ENCODE measurements at regions not wholly inside any gene's neighbourhood (a gene's known extent, or its start where the extent isn't known, plus 50 kb on each side); places are given as distances from the start of the nearest gene placed in this dataset.
"Not testable (repeated sequence)": the region's sequence is repeated elsewhere in the genome, so short reads cannot be mapped to it uniquely, and the experiment has no call there.

DNA sequence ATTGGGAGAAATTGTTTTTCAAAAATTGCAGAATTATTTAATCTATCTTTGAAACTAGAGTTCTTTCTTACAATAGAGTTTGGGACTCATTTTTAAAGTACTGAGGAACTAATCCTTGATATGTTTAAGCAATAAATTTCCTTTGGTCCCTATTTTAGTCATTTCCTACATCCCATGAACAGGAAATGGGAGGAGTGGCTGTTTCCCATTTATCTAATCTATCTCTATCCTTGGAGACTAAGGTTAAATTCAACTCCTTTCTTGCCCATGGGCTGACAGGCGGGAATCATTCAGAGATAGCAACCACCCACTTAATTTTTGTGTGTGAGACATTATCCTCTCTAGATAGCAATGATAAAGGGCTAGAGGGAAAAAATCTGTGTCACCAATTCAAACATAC is 131.6 kb upstream of the EMCN start:
- DNase-seq = no peak

DNA sequence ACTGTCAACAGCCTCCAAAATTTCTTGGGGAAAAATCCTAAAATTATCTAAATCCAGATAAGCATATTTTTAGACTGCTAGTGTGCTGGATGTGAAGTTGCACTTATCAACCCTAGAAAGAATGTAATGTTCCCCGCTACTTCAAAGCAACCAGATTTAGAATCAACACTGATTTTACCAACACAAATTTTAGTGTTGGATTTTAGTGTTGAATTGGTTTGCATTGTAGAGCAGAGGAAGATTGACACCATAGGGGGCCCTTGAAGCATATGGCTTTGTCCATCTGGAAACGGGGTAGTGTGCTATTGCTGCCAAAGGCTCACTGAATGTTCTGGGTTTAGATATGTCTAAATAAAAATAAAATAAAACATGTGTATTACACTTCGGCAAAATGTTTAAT is 126.3 kb upstream of the EMCN start:
- no peak for DNase-seq

DNA sequence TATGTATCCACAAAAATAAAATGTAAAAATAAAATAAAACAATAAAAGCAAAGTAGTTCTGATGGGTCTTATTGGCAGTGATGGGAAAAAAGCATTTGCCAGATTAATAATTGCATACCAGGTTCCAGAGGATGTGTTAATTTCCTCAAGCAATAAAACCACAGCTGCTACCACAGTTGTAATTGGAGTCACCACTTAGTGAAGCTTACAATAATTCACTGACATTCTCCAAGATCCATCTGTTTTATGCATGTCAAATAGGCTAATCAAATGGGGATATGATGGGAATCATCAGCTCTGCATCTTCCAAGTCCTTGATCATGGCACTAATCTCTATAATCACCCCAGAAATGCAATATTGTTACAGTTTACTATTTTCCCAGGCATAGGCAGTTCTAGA is 123.5 kb upstream of the EMCN start:
- no peak for DNase-seq

DNA sequence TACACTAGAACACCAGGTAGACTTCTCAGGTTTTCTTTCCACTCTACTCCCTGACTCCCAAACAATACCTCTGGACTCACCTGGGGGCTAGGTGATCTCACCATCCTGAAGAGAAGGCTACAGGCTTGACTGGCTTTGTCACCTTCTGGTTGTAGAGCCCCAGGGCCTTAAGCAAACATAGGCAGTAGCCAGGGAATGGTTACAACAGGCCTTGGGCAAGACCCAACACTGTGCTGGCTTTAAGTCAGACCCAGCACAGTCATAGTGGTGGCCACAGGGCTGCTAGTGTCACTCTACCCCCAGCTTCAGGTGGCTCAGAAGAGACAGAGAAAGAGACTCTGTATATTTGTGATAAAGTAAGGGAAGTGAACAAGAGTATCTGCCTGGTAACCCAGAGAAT is 118.1 kb upstream of the EMCN start:
- DNase-seq = no peak

DNA sequence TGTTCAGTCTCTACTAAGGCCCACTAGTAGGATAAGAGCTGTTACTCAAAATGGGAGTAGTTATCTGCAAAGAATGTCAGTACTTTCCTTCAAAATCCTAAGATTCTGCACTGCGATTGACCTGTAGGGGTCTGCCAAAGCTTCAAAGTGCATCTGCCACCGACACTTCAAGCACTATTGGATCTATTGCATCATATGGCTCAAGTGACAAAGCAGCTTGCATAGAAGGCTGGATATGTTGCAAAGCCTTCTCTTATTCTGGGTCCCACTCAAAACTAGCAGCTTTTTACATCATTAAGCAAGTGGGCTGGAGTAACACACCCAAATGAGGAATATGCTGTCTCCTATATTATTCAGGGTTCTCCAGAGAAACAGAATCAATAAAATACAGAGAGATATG is 115.4 kb upstream of the EMCN start:
- DNase-seq = no peak

DNA sequence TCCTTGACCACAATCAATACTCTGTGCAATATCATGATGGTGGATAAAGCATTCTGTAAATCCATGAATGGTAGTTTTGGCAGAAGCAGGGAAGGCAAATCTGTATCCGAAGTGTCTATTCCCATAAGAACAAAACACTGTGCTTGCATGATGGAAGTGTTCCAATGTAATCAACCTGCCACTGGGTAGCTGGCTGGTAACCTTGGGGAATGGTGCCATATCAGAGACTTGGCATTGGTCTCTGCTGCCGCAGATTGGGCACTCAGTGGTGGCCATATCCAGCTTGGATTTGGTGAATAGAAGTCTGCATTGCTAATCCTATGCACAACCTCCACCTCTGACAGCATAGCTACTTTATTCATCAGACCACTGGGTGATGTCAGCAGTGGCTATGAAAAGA is 114.3 kb upstream of the EMCN start:
- no peak for DNase-seq

DNA sequence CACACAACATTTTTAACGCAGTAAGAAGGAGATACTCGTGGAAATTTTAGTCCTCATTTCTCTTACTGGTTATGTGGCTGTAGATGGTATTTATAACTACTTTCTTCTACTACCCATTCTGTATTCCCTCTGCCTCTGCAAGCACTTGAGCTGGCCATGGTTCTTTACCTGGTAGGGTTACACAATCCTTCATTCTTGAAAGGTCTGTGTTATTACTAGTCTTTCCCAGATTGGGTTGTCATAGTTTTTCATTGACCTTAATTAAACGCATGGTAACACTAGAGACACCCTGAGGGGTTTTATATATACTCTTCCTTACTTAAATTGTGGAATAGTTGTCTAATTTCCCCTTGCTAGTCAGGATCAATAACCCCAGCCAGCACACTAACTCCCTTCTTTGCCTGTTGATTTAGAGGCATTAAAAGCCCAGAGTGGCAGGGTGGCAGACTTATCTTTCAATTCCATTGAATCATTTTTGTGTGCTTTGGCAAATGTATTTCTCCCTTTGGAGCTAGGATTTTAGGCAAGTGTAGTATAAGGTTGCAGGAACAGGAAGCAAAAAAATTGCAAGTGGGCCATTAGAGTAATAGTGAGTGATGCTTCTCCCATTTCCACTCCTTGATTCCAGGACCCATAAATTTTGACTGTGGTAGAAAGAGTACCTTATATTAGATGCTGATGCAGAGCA is 113.6 kb upstream of the EMCN start:
- no peak for DNase-seq

DNA sequence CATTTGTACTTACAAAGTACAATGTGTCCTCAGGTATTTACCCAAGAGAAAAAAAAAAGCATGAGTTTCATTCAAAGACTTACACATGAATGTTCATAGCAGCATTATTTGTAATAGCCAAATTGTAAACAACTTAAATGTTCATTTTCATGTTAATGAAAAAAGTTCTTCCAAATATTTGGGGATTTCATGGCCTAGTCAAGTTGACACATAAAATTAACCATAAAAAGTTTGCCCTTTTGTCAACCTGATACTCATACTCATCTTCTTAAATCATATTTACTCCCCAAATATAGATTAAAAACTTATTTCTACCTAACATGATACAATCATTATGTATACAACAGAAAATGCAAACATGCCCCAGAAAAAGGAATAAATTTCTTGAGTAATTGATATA is 112.5 kb upstream of the EMCN start:
- no peak for DNase-seq

DNA sequence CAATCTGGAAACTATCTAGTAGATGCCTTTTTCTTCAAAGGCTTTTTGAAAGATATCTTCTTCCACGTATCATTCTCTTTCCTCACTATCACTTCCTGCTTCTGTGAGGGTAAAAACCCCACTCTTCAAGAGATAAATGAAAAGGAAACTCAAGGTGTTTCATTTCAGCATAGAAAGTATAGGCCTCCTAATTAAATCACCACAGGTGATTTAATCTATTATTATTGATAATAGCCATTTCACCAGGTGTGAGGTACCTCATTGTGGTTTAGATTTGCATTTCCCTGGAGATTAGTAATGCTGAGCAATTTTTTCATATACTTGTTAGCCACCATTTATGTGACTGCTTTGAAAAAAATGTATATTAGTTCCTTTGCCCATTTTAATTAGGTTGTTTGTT is 92.0 kb upstream of the EMCN start:
- DNase-seq = no peak

DNA sequence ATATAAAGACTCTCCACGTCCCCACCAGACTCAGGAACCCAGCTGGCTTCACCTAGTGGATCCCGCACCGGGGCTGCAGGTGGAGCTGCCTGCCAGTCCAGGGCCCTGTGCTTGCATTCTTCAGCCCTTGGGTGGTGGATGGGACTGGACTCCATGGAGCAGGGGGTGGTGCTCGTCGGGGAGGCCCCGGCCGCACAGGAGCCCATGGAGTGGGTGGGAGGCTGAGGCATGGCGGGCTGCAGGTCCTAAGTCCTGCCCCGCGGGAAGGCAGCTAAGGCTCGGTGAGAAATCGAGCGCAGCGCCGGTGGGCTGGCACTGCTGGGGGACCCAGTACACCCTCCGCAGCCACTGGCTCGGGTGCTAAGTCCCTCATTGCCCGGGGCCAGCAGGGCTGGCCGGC is 90.8 kb upstream of the EMCN start:
- DNase-seq = not testable (repeated sequence)

DNA sequence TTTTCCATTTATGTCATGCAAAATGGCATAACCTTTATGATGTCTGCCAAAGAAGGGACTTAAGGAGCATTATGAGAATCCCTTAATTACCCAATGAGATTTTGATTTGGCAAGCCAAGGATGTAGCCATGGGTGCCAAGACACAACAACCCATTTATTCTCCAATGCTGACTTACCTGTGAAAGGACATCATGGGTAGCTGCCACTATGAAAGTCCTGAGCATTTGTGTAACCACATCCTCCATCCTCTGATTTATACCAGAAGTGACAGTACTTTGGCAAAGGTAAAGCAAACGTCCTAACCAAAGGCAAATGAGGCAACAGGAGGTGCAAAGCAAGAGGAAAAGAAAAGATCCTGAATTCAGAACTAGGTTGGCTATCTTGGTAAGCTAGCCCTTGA is 87.3 kb upstream of the EMCN start:
- no peak for DNase-seq

DNA sequence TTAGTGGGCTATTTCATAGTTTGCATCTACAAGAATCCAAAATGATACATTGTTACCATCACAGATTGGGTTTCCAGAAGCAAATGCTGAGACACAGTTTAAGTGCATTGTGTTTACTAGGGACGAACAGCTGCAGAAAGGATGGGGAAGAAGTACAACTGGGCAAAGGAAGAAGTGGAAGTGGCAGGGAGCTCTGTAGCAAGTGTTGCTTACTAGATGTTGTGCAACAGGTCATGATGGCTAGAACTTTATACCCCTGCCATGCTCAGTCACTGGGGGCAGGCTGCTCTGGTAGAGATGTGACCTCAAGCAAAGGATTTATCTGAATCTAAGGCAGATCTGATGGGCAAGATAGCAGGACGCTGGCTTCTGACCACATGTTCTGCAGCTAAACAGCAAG is 76.1 kb upstream of the EMCN start:
- DNase-seq = no peak

DNA sequence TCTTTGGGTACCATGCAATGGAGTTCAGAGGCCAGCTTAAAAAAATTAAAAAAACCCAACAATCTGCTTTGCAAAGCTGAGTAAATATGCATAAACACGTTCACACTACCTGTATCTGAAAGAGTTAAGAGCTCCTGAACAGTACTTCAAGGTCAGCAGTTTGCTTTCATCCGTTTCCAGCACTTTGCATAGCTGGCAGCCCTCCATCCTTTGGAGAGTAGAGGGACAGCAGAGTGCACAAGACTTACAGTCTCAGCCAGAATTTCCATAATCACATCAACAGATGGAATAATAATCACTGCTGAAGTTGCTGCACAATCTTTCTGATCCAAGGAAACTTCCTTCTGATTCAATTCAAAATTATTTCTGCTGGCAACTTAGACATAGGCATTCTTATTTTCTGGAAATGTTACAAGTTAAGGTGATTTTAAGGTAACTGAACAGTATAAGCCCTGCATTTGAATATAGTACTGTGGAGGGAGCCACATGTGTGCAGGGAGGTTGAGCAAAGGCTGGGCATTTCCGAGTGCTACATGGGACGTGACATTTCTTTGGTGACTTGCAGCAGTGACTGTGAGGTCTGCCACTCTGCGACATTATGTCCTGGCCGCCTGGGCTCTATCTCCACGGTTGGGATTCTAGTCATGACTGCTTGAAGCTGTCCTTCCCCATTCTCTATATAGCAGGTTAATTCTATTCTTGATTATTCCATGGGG is 73.5 kb upstream of the EMCN start:
- DNase-seq = peak in 2 of 56 donors; percentile 0 to 8

DNA sequence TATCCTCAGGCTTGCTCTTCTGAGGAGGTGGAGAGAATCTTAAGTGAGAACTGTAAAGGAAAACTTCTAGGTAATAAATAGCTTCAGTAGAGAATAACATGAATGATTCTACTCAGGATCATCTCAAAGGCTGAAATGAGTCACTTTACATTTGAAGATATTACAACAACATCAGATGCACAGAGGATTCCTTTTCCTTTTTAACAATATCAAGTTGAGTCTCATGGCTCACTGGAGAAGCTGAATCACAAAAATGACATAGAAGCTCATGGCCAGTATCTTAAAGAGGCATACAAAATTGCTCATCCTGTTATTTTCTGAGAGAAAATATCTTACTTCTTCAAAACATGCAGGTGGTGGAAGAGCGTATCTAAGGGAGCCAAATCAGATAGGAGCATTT is 72.5 kb upstream of the EMCN start:
- DNase-seq = no peak

DNA sequence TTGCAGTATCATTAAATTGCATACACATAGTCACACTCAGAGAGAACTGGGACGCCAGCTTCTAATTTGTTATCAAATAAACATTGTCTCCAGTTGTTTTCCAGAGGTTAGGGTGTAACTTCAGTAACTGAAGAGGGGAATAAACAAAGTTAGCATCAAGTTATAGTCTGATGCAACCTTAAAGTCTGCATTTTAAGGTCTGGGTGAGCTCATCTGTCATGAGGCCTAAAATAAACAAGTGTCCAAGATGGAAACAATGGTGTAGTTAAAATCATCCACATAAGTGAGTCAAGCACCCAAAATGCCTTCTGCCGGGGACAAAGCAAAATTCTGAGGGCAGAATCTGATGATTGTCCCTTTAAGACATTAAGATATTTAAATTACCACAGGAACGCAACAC is 70.3 kb upstream of the EMCN start:
- DNase-seq = no peak

DNA sequence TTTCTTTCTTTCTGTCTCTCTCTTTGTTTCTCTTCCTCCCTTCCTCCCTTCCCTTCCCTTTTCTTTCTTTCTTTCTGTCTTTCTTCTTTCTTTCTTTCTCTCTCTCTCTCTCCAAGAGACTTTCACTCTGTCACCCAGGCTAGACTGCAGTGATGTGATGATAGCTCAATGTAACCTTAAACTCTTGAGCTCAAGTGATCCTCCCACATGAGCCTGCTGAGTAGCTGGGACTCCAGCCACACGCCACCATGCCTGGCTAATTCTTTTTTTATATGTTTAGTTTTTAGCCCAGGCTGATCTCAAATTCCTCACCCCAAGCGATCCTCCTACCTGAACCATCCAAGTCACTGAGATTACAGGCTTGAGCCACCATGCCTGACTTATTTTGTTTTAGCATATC is 64.3 kb upstream of the EMCN start:
- no peak for DNase-seq

DNA sequence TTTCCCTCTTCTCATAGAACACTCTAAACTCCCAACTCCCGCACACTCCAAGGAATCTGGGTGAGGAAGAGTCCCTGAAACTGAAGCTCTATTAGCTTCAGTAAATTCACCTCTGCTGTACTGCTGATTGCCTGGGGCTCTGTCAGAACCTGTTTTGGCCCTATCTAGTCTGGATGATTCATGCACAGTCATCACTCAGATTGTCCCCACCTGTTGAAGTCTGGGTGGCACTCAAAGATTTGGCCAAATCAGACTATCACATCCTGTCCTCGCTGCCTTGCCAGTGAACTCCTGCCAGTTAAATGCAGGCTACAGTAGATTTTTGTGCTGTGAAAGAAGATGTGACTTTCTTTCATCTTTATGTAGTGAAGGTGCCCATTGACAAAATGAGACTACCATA is 63.5 kb upstream of the EMCN start:
- no peak for DNase-seq

DNA sequence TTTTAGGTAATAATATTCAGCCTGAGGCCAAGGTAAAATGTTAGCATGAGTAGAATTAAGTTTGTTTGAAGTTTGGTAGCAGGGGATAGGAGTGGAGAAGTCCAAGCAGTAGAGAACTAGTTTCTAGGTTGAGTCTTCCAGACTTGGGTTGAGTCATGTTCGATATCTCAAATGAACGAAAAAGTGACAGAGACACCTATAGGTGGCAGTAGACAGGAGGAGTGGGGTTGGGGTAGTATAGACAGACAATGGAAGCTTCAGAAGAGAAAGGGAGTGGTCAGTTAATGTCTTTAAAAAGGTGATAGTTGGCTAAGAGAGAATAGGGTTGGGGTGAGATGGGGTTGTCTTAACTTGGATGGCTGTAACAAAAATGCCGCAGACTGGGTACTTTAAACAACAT is 58.7 kb upstream of the EMCN start:
- DNase-seq = no peak

DNA sequence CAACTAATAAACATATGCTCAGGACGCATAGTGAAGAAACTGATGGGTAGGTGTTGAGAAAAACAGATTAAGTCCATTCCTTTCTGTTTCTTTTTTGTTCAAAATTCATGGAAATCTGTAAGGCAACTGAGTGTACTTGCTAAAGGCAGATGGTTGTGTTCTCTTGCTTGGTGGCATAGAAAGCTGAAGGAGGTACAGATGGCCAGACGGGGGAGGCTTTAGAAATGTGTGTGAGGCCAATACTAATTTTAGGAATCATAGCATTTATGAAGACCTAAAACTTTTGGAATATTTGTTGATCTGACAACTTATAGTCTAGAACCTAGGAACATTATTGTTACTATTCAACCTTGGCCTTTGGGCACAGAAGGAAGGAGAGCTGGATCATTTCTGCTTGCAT is 56.8 kb upstream of the EMCN start:
- DNase-seq = peak in 12 of 56 donors; percentile 0 to 42 (median 5)

DNA sequence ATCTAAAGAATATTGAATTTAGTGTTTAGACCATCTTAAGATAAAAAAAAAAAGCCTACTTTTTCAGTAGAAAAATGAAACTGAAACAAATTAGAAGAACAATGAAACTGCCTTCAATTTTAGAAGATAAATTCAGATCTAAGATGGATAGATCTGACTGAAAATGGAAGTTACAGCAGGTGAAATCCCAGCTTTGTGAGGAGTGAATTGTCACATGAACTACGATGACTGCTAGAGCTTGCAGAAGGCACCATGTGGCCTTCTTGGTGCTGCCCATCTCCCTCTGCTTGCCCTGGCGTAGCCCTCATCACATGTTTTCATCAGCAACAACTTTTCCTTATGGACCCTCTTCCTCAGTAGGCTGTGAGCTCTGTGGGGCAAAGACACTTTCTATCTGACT is 51.4 kb upstream of the EMCN start:
- DNase-seq = no peak

Data from amygdala (tissue), 56 donors.